ENCODE measurements at regions not wholly inside any gene's neighbourhood (a gene's known extent, or its start where the extent isn't known, plus 50 kb on each side); places are given as distances from the start of the nearest gene placed in this dataset.

- TF ChIP-seq YY1 (tag by site-specific recombination; IDR thresholded peaks at IDR 0.05) (no peak), ZNF629 (tag by site-specific recombination; IDR thresholded peaks at IDR 0.05) (no peak), ZNF830 (tag by site-specific recombination; IDR thresholded peaks at IDR 0.05; ENCODE audit: low read depth) (no peak), KLF8 (tag by site-specific recombination; IDR thresholded peaks at IDR 0.05) (no peak), ZNF274 (IDR thresholded peaks at IDR 0.05; ENCODE audit: low read length) (no peak), ZNF274 (tag by site-specific recombination; IDR thresholded peaks at IDR 0.05; ENCODE audit: borderline replicate concordance) (no peak), ZNF670 (tag by site-specific recombination; IDR thresholded peaks at IDR 0.05; ENCODE audit: low read depth) (no peak)
- no peaks in the 10 kb centered on the region for H3K9me3 ChIP-seq (ENCODE audit: control insufficient read depth, insufficient read depth, low read depth, low read length)
- CTCF ChIA-PET = no interaction called here
- H3K4me1 ChIP-seq (ENCODE audit: control insufficient read depth, insufficient read depth, low read length) = no peaks in the 10 kb centered on the region
- H3K27ac ChIP-seq (ENCODE audit: extremely low read depth, low read depth, low read length) = no peak overlapping the region
- H3K36me3 ChIP-seq (ENCODE audit: control insufficient read depth in 2 of 2, insufficient read depth in 1 of 2, low read length in 2 of 2) = no peaks in the 10 kb centered on the region
- POLR2A ChIA-PET = no interaction called here
- no peak overlapping the region for H3K4me3 ChIP-seq (ENCODE audit: low read depth, low read length)
These were observed 137.3 kb upstream of the RXFP1 start for GRCh38 chr4:158384414-158384813.

- Histone ChIP-seq H3K36me3 (ENCODE audit: control insufficient read depth in 2 of 2, insufficient read depth in 1 of 2, low read length in 2 of 2) (no peaks in the 10 kb centered on the region), H3K9me3 (ENCODE audit: control insufficient read depth, insufficient read depth, low read depth, low read length) (no peaks in the 10 kb centered on the region), H3K4me1 (ENCODE audit: control insufficient read depth, insufficient read depth, low read length) (no peaks in the 10 kb centered on the region), H3K27ac (ENCODE audit: extremely low read depth, low read depth, low read length) (no peak overlapping the region), H3K4me3 (ENCODE audit: low read depth, low read length) (no peak overlapping the region)
- ChIA-PET CTCF (interaction anchor here (0.7 kb wide), 1 partner anchor 23 kb away, joined by 3 read pairs; no protein-coding TSS in a partner anchor), POLR2A (no interaction called here)
- TF ChIP-seq MEIS1 (CRISPR knock-in tag; IDR thresholded peaks at IDR 0.05; ENCODE audit: borderline replicate concordance) = no peak
- no peak for TF ChIP-seq ZNF266 (tag by site-specific recombination; IDR thresholded peaks at IDR 0.05; ENCODE audit: low read depth)
- no peak for TF ChIP-seq ZNF561 (tag by site-specific recombination; IDR thresholded peaks at IDR 0.05; ENCODE audit: borderline replicate concordance)
- no peak for TF ChIP-seq KLF1 (tag by site-specific recombination; IDR thresholded peaks at IDR 0.05)
- TF ChIP-seq ZBTB1 (tag by site-specific recombination; IDR thresholded peaks at IDR 0.05) = no peak
- TF ChIP-seq ZNF544 (tag by site-specific recombination; IDR thresholded peaks at IDR 0.05) = no peak
- TF ChIP-seq ZXDB (tag by site-specific recombination; IDR thresholded peaks at IDR 0.05) = no peak
- no peak for TF ChIP-seq ZNF768 (tag by site-specific recombination; IDR thresholded peaks at IDR 0.05)
- TF ChIP-seq ZNF548 (tag by site-specific recombination; IDR thresholded peaks at IDR 0.05) = no peak
- no peak for TF ChIP-seq ZBTB8A (tag by site-specific recombination; IDR thresholded peaks at IDR 0.05)
- no peak for TF ChIP-seq ZNF350 (tag by site-specific recombination; IDR thresholded peaks at IDR 0.05)
- no peak for TF ChIP-seq ZNF623 (tag by site-specific recombination; IDR thresholded peaks at IDR 0.05)
These were observed 126.3 kb upstream of the RXFP1 start for GRCh38 chr4:158395343-158395742.

- Histone ChIP-seq H3K4me1 (ENCODE audit: control insufficient read depth, insufficient read depth, low read length) (no peaks in the 10 kb centered on the region), H3K27ac (ENCODE audit: extremely low read depth, low read depth, low read length) (no peak overlapping the region), H3K36me3 (ENCODE audit: control insufficient read depth in 2 of 2, insufficient read depth in 1 of 2, low read length in 2 of 2) (no peaks in the 10 kb centered on the region), H3K4me3 (ENCODE audit: low read depth, low read length) (no peak overlapping the region), H3K9me3 (ENCODE audit: control insufficient read depth, insufficient read depth, low read depth, low read length) (no peaks in the 10 kb centered on the region)
- CTCF ChIA-PET = interaction anchor here (0.6 to 0.7 kb wide), 2 partner anchors 23 to 135 kb away, joined by 3 to 5 read pairs; no protein-coding TSS in a partner anchor
- POLR2A ChIA-PET = no interaction called here
- TF ChIP-seq ZNF777 (tag by site-specific recombination; IDR thresholded peaks at IDR 0.05; ENCODE audit: borderline replicate concordance) = no peak
- TF ChIP-seq, protein P1, sequence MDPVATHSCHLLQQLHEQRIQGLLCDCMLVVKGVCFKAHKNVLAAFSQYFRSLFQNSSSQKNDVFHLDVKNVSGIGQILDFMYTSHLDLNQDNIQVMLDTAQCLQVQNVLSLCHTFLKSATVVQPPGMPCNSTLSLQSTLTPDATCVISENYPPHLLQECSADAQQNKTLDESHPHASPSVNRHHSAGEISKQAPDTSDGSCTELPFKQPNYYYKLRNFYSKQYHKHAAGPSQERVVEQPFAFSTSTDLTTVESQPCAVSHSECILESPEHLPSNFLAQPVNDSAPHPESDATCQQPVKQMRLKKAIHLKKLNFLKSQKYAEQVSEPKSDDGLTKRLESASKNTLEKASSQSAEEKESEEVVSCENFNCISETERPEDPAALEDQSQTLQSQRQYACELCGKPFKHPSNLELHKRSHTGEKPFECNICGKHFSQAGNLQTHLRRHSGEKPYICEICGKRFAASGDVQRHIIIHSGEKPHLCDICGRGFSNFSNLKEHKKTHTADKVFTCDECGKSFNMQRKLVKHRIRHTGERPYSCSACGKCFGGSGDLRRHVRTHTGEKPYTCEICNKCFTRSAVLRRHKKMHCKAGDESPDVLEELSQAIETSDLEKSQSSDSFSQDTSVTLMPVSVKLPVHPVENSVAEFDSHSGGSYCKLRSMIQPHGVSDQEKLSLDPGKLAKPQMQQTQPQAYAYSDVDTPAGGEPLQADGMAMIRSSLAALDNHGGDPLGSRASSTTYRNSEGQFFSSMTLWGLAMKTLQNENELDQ (tag by site-specific recombination; IDR thresholded peaks at IDR 0.05; ENCODE audit: low read depth) = no peak
- TF ChIP-seq, protein P2, sequence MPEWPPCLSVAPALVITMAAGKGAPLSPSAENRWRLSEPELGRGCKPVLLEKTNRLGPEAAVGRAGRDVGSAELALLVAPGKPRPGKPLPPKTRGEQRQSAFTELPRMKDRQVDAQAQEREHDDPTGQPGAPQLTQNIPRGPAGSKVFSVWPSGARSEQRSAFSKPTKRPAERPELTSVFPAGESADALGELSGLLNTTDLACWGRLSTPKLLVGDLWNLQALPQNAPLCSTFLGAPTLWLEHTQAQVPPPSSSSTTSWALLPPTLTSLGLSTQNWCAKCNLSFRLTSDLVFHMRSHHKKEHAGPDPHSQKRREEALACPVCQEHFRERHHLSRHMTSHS (tag by site-specific recombination; IDR thresholded peaks at IDR 0.05) = no peak
- no peak for TF ChIP-seq ZNF350 (tag by site-specific recombination; IDR thresholded peaks at IDR 0.05)
- TF ChIP-seq, protein P3, sequence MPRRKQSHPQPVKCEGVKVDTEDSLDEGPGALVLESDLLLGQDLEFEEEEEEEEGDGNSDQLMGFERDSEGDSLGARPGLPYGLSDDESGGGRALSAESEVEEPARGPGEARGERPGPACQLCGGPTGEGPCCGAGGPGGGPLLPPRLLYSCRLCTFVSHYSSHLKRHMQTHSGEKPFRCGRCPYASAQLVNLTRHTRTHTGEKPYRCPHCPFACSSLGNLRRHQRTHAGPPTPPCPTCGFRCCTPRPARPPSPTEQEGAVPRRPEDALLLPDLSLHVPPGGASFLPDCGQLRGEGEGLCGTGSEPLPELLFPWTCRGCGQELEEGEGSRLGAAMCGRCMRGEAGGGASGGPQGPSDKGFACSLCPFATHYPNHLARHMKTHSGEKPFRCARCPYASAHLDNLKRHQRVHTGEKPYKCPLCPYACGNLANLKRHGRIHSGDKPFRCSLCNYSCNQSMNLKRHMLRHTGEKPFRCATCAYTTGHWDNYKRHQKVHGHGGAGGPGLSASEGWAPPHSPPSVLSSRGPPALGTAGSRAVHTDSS (tag by site-specific recombination; IDR thresholded peaks at IDR 0.05) = no peak
- TF ChIP-seq GLIS1 (tag by site-specific recombination; IDR thresholded peaks at IDR 0.05) = no peak
- TF ChIP-seq ZNF404 (tag by site-specific recombination; IDR thresholded peaks at IDR 0.05) = no peak
- TF ChIP-seq, protein P4, sequence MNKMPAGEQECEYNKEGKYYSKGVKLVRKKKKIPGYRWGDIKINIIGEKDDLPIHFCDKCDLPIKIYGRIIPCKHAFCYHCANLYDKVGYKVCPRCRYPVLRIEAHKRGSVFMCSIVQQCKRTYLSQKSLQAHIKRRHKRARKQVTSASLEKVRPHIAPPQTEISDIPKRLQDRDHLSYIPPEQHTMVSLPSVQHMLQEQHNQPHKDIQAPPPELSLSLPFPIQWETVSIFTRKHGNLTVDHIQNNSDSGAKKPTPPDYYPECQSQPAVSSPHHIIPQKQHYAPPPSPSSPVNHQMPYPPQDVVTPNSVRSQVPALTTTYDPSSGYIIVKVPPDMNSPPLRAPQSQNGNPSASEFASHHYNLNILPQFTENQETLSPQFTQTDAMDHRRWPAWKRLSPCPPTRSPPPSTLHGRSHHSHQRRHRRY (tag by site-specific recombination; IDR thresholded peaks at IDR 0.05) = no peak
- TF ChIP-seq ZNF48 (tag by site-specific recombination; IDR thresholded peaks at IDR 0.05) = no peak
- TF ChIP-seq ZNF335 (tag by site-specific recombination; conservative IDR thresholded peaks at IDR 0.05) = no peak
- TF ChIP-seq ZSCAN23 (tag by site-specific recombination; IDR thresholded peaks at IDR 0.05) = no peak
- TF ChIP-seq EGR2 (tag by site-specific recombination; IDR thresholded peaks at IDR 0.05; ENCODE audit: low read depth) = no peak
These were observed 125.8 kb upstream of the RXFP1 start for GRCh38 chr4:158395889-158396288.
